HUES6 (cell line): ENCODE measurements at regions not wholly inside any gene's neighbourhood (a gene's known extent, or its start where the extent isn't known, plus 50 kb on each side); places are given as distances from the start of the nearest gene placed in this dataset.

ENCODE experiments used
- H3K27ac ChIP-seq: 2 replicates; pipeline ENCODE4 v1.7.0; 2013; ENCODE audit warnings: low read depth, mild to moderate bottlenecking, low read length, inconsistent platforms
- H3K27me3 ChIP-seq: 2 replicates; pipeline ENCODE4 v1.6.1; 2013; ENCODE audit warnings: low read length; ENCODE audit not compliant: control insufficient read depth, insufficient read depth
- H3K36me3 ChIP-seq: 2 replicates; pipeline ENCODE4 v1.6.1; 2013; ENCODE audit warnings: low read length; ENCODE audit not compliant: control insufficient read depth, insufficient read depth
- H3K4me1 ChIP-seq: 2 replicates; pipeline ENCODE4 v1.6.1; 2013; ENCODE audit warnings: low read length; ENCODE audit not compliant: control insufficient read depth, insufficient read depth
- H3K4me3 ChIP-seq: 2 replicates; pipeline ENCODE4 v1.5.1; 2013; ENCODE audit warnings: low read depth, low read length
- H3K9ac ChIP-seq: one replicate; pipeline ENCODE4 v1.6.1; 2013; ENCODE audit warnings: mild to moderate bottlenecking, low read length
- H3K9me3 ChIP-seq: 2 replicates; pipeline ENCODE4 v1.6.1; 2013; ENCODE audit warnings: low read depth, low read length; ENCODE audit not compliant: control insufficient read depth, insufficient read depth

DNA sequence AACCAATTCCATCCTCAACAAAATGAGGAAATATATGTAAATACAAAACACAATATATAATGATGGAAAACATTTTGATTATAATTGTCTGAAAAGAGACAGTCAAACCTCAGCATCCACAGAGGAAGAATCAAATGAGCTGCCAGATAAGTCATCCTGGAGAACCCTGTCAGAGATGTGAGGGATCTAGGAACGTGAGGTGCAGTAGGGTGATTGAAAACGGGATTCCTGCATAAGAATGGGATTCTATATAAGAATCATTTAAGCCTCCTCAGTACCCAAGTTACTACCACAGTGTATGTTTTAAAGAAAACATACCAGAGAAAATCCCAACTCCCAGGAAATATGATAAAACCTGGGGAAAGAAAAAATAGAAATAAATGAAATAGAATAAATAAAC lies 690.5 kb downstream of the FRK start:
- H3K27me3 ChIP-seq, result no peaks in the 10 kb centered on the region
- no peaks in the 10 kb centered on the region for H3K36me3 ChIP-seq
- peaks cover 12% of the 10 kb centered on the region for H3K9me3 ChIP-seq
- H3K4me1 ChIP-seq, result no peaks in the 10 kb centered on the region
- H3K4me3 ChIP-seq, result no peak overlapping the region
- H3K9ac ChIP-seq, result no peak overlapping the region
- no peak overlapping the region for H3K27ac ChIP-seq

DNA sequence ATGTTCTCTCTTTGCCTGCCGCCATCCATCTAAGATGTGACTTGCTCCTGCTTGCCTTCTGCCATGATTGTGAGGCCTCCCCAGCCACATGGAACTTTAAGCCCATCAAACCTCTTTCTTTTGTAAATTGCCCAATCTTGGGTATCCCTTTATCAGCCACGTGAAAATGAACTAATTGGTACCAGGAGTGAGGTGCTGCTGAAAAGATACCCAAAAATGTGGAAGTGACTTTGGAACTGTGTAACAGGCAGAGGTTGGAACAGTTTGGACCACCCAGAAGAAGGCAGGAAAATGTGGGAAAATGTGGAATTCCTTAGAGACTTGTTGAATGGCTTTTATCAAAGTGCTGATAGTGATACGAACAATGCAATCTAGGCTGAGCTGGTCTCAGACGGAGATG lies 694.9 kb downstream of the FRK start:
- Histone ChIP-seq H3K36me3 (no peaks in the 10 kb centered on the region), H3K27me3 (no peaks in the 10 kb centered on the region), H3K27ac (no peak overlapping the region), H3K4me3 (no peak overlapping the region), H3K9ac (no peak overlapping the region), H3K9me3 (peaks cover 20% of the 10 kb centered on the region), H3K4me1 (no peaks in the 10 kb centered on the region)

DNA sequence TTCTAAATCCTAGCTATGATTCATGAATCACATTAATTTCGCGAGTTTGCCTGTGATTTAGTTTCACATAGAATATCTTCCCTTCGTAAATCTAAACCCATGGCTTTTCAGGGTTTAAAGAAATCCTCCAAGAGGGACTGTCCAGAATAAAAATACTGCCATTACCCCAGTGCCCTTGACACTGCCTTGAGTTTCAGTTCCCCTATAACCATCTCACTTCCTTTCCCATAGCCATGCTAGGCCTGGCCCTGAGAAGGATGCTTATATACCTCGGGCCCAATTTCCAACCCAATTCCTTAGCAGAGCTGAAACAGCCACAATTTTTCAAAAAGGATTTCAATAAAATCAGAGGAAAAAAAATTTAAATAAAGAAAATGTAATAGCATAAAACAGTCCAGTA lies 697.3 kb downstream of the FRK start:
- Histone ChIP-seq H3K9me3 (peaks cover 20% of the 10 kb centered on the region), H3K9ac (no peak overlapping the region), H3K4me3 (no peak overlapping the region), H3K4me1 (no peaks in the 10 kb centered on the region), H3K27ac (no peak overlapping the region), H3K36me3 (no peaks in the 10 kb centered on the region), H3K27me3 (no peaks in the 10 kb centered on the region)

DNA sequence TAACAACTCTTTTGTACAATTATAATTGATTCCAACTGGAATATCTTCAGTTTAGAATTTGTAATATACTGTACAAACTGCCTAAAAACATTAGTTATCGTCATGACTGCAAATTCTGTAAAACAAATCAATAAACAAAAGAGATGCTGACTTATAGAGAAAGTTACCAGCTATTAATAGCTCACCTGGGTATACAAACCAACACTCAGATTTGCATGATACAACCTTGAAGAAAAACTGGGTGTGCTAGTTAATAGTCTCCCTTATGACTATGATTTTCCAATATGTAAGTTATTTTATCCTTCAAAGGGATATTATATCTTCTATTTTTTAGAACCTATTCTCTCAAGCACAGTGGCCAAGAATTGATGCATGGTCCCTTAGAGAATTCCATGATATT lies 698.5 kb downstream of the FRK start:
- Histone ChIP-seq H3K27me3 (no peaks in the 10 kb centered on the region), H3K4me3 (no peak overlapping the region)

DNA sequence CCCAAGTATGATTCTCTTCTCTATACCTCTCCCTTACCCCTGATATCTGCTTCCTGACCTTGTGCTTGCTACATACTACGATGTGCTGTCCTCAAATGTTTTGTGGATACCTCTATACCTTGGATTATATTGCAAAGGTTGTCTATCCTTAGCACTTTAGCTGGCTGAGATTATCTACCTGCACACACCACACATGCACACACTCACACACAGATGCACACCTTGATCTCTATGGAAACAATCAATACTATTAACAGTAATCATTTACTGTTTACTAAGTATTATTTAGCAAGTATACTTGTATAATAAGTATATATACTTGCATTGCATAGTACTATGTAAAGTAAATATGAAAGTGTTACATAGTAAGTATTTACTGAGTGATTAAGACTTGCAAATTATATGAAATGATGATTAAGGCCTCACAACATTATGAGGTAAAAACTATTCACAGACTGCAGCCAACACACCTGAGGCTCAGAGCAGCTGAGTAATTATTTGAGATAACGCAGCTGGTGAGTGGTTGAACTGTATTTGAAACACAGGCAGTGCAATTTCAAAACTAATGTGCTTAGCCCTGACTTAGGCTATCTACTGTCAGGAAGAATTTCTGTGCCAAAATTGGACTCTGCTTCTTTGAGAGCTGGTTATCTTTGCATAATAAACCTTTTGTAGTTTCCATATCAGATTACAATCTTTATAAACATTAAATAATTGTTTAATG lies 699.9 kb downstream of the FRK start:
- no peak overlapping the region for H3K9ac ChIP-seq
- no peaks in the 10 kb centered on the region for H3K4me1 ChIP-seq
- no peak overlapping the region for H3K4me3 ChIP-seq
- no peaks in the 10 kb centered on the region for H3K36me3 ChIP-seq
- no peaks in the 10 kb centered on the region for H3K27me3 ChIP-seq
- H3K27ac ChIP-seq, result no peak overlapping the region
- peaks cover 10% of the 10 kb centered on the region for H3K9me3 ChIP-seq

More for the DNA sequence above, 698.5 kb downstream of the FRK start:
- Histone ChIP-seq H3K36me3 (no peaks in the 10 kb centered on the region), H3K9ac (no peak overlapping the region), H3K27ac (no peak overlapping the region), H3K9me3 (peaks cover 20% of the 10 kb centered on the region), H3K4me1 (no peaks in the 10 kb centered on the region)

DNA sequence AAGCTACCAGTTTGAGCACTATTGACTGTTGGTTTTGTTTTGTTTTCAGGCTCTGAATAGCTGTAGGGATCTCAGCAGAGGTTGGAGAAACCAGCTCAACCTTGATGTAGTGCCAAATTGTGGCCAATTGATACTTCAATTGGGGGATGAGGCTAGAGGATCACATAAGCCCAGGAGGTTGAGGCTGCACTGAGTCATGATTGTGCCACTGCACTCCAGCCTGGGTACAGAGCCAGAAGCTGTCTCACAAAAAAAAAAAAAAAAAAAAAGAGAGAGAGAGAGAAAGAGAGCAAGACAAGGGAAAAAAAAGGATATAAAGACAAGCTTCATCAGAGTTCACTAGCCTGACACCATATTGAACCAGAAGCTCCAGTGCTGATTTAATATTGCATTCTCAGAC lies 702.1 kb downstream of the FRK start:
- Histone ChIP-seq H3K4me3 (no peak overlapping the region), H3K27ac (no peak overlapping the region), H3K9ac (no peak overlapping the region), H3K36me3 (no peaks in the 10 kb centered on the region), H3K9me3 (no peaks in the 10 kb centered on the region), H3K27me3 (no peaks in the 10 kb centered on the region), H3K4me1 (no peaks in the 10 kb centered on the region)

DNA sequence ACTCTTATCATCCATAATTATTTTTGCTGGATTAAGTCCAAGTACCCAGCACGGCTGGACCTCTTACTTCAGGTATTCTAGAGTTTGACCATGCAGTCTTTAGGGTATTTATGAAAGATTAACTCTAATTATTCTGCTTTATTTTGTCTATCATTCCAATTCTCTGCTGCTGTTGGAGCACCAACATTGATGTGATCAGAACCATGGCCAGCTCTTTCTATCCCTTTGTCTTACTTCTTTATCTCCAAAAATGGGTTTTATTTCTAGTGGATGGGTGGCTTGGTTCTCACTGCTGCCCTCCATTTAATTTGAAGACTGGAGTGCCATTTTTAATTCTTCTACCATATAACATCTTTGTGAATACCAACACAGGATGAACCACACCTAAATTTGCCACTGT lies 704.3 kb downstream of the FRK start:
- Histone ChIP-seq H3K27me3 (no peaks in the 10 kb centered on the region), H3K9ac (no peak overlapping the region), H3K36me3 (no peaks in the 10 kb centered on the region), H3K27ac (no peak overlapping the region), H3K4me3 (no peak overlapping the region), H3K4me1 (no peaks in the 10 kb centered on the region), H3K9me3 (no peaks in the 10 kb centered on the region)

DNA sequence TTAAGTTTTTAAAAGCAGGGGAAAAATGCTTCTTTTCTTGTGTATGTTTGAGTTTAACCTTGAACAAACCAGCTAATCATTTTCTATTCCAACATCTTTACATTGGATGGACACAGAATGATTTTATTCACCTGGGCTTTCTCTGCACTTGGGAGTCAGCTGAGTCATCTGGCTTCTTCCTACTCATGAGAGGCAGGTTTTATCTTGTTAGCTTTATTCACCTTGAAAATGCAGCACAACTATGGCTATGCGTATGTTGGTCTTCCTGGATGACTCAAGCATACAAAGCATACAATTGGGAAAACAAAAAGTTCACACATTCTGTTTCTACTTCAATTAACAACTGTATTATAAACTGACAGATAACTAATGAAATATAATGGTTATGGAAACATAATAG lies 737.7 kb downstream of the FRK start:
- Histone ChIP-seq H3K9ac (no peak overlapping the region), H3K36me3 (no peaks in the 10 kb centered on the region), H3K27me3 (no peaks in the 10 kb centered on the region), H3K4me3 (no peak overlapping the region), H3K9me3 (no peaks in the 10 kb centered on the region), H3K4me1 (no peaks in the 10 kb centered on the region), H3K27ac (no peak overlapping the region)

DNA sequence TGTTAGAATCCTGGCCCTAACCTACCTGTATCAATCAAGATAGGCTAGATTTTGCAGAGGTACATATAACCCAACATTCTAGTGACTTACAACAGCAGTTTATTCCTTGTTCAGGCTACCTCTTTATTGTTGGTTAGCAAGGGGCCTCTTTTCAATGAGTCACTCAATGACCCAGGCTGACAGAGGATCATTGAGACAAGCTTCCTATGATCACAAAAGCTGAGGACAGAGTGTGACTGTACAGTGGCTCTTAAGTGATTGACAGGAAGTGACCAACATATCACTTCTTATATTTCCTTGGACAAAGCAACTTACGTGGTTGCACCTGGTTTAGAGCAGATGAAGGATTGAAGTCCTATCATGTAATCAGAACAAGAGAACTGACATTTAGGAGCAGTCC lies 740.9 kb downstream of the FRK start:
- Histone ChIP-seq H3K27ac (no peak overlapping the region), H3K36me3 (no peaks in the 10 kb centered on the region), H3K4me1 (no peaks in the 10 kb centered on the region), H3K9me3 (no peaks in the 10 kb centered on the region), H3K9ac (no peak overlapping the region), H3K4me3 (no peak overlapping the region), H3K27me3 (no peaks in the 10 kb centered on the region)

DNA sequence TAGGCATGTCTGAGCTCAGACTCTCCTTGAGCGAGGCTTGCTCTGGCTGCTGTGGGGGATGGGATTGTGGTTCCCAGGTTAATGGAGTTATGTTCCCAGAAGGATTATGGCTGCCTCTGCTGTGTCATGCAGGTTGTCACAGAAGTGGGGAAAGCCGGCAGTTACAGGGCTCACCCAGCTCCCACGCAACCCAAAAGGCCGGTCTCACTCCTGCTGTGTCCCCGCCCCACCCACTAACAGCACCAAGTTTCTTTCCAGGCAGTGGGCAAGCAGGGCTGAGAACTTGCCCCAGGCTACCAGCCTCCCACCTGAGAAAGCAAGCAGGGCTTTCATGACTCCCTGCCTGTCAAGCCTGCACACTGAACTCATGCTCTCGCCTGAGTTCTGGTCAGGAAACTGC lies 750.5 kb downstream of the FRK start:
- Histone ChIP-seq H3K9me3 (peaks cover 4% of the 10 kb centered on the region), H3K4me1 (peaks cover 3% of the 10 kb centered on the region; the same call in 1 of the 2 replicates), H3K4me3 (no peak overlapping the region), H3K36me3 (no peaks in the 10 kb centered on the region), H3K27me3 (no peaks in the 10 kb centered on the region), H3K9ac (peak overlapping the region; percentile 6), H3K27ac (no peak overlapping the region)

DNA sequence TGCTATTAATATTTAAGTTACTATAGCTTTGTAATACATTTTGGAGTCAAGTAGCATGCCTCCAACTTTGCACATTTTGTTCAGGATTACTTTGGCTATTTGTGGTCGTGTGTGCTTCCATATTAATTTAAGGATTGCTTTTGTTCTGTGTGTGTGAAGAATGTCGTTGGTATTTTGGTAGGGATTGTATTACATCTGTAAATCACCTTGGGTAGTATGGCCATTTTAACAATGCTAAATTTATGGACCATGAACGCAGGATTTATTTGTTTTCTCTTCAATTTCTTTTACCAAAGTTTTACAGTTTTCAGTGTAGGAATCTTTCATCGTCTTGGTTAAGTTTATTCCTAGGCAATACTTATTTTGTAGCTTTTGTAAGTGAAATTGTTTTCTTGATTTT lies 758.0 kb downstream of the FRK start:
- no peak overlapping the region for H3K27ac ChIP-seq
- no peaks in the 10 kb centered on the region for H3K27me3 ChIP-seq
- H3K9me3 ChIP-seq, result no peaks in the 10 kb centered on the region; the same call in 1 of the 2 replicates
- H3K36me3 ChIP-seq, result no peaks in the 10 kb centered on the region
- H3K9ac ChIP-seq, result no peak overlapping the region
- H3K4me3 ChIP-seq, result no peak overlapping the region
- no peaks in the 10 kb centered on the region for H3K4me1 ChIP-seq
